ENCODE measurements at regions not wholly inside any gene's neighbourhood (a gene's known extent, or its start where the extent isn't known, plus 50 kb on each side); places are given as distances from the start of the nearest gene placed in this dataset.

DNA sequence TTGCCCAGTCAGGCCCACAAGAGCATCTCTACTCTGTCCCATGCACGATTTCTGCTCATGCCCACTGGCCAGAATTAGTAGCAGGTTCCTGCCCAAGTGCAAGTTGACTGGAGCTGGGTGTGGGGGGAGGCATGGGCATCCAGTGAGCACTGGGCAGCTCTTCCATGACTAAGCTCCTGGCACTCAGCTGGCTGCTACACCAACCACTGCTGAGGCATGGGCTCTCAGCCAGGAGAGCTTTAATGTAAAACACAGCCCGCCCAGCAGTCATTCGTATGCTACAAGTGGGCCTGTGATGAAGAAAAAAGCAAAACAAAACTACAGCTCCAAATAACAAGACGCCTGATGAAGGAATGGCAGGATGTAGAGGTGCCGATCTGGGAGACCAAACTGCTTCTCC is 335.4 kb upstream of the PFKP start:
- H3K4me3 ChIP-seq, result no peak overlapping the region
- no peaks in the 10 kb centered on the region for H3K36me3 ChIP-seq (ENCODE audit: low read depth)
- H3K4me1 ChIP-seq (ENCODE audit: low read depth), result no peaks in the 10 kb centered on the region
- ATAC-seq, result no peak
- intact Hi-C loops (cut with DNase I, micrococcal nuclease), result no loop called here
- no peak for DNase-seq
- TF ChIP-seq, protein P1, sequence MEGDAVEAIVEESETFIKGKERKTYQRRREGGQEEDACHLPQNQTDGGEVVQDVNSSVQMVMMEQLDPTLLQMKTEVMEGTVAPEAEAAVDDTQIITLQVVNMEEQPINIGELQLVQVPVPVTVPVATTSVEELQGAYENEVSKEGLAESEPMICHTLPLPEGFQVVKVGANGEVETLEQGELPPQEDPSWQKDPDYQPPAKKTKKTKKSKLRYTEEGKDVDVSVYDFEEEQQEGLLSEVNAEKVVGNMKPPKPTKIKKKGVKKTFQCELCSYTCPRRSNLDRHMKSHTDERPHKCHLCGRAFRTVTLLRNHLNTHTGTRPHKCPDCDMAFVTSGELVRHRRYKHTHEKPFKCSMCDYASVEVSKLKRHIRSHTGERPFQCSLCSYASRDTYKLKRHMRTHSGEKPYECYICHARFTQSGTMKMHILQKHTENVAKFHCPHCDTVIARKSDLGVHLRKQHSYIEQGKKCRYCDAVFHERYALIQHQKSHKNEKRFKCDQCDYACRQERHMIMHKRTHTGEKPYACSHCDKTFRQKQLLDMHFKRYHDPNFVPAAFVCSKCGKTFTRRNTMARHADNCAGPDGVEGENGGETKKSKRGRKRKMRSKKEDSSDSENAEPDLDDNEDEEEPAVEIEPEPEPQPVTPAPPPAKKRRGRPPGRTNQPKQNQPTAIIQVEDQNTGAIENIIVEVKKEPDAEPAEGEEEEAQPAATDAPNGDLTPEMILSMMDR (IDR thresholded peaks at IDR 0.05), result no peak
- peaks cover 28% of the 10 kb centered on the region for H3K9me3 ChIP-seq

DNA sequence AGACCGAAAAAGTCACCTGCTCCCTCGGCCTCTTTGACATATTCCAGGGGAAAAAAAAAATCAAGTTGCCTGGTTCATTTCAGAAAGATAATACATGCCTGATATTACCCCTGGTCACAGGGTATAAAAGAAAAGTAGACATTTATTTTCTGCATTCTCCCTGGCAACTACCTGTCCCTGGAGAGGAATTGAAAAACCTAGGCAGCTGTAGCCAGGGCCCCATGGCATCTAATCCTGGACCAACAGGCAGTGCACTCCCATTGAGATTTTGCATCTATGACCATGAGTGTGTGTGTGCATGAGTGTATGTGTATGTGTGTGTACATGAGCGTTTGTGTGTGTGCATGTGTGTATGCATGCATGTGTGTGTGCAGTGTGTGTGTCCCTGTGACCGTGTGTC is 338.2 kb upstream of the PFKP start:
- intact Hi-C loops (cut with DNase I, micrococcal nuclease), result no loop called here

DNA sequence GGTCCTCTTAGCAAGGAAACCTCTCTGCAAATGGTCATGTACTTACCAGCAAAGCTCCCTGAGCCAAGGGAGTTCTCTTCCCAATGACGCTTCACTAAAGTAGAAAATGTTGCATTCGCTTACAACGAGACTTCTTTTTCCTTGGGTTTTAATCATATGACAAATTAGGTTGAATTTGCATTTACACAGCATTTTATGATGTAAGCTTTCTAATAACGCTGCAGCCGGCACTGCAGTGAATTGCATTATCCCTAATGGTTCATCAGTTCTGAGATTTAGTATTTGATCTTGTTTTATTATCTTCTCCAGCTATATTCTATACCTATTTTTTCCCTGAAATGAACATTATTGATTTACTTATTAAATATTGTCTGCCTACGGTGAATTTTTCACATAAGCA is 339.3 kb upstream of the PFKP start:
- Histone ChIP-seq H3K9me3 (peaks cover 20% of the 10 kb centered on the region), H3K4me1 (ENCODE audit: low read depth) (no peaks in the 10 kb centered on the region), H3K36me3 (ENCODE audit: low read depth) (no peaks in the 10 kb centered on the region), H3K4me3 (no peak overlapping the region)
- no peak for ATAC-seq
- intact Hi-C loops (cut with DNase I, micrococcal nuclease), result no loop called here
- no peak for DNase-seq
- TF ChIP-seq, protein P1 (IDR thresholded peaks at IDR 0.05), result no peak

More for the DNA sequence above, 338.2 kb upstream of the PFKP start:
- Histone ChIP-seq H3K4me1 (ENCODE audit: low read depth) (no peaks in the 10 kb centered on the region), H3K4me3 (no peak overlapping the region), H3K36me3 (ENCODE audit: low read depth) (no peaks in the 10 kb centered on the region), H3K9me3 (peaks cover 21% of the 10 kb centered on the region)
- ATAC-seq (no peak), DNase-seq (no peak)
- TF ChIP-seq, protein P1 (IDR thresholded peaks at IDR 0.05), result no peak

DNA sequence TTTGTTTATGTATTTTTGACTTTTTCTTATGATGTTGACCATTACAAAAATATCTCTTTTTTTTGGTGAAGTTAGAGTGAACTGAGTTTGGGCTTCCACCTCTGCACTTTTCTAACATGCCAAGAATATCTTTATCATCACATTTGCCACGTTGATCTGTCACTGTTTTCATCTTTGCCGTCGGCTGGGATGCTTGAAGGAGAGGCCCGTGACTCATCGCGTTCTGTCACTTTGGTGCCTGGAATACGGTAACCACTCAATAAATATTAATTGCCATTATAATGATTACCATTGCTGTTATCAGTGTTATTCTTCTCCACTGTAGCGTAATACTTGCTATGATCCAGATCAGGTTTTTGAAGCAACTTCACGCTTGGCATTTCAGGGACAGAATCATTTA is 350.8 kb upstream of the PFKP start:
- no peaks in the 10 kb centered on the region for H3K36me3 ChIP-seq (ENCODE audit: low read depth)
- no peaks in the 10 kb centered on the region for H3K4me1 ChIP-seq (ENCODE audit: low read depth)
- no peak for ATAC-seq
- no peak overlapping the region for H3K4me3 ChIP-seq
- no peak for DNase-seq
- TF ChIP-seq, protein P1 (IDR thresholded peaks at IDR 0.05), result no peak
- intact Hi-C loops (cut with DNase I, micrococcal nuclease), result no loop called here
- peaks cover 39% of the 10 kb centered on the region for H3K9me3 ChIP-seq

DNA sequence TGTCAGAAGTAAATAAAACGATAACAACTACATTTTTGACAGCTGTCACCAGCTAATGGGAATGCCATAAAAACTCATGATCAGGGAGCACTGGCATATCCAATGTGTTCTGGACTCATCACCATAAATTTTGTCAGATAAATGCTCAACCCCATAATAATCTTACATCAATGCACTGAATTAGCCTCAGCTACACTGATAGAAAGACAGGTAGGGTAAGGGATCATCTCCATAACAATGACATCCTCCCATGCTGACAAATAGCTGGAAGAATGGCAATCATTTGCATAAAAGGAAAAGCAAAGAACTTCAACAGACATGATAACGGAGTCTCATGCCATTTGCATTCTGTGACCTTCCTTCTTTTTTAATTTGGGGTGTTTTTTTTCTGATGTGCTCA is 352.8 kb upstream of the PFKP start:
- DNase-seq, result no peak
- Histone ChIP-seq H3K4me3 (no peak overlapping the region), H3K4me1 (ENCODE audit: low read depth) (no peaks in the 10 kb centered on the region), H3K9me3 (peaks cover 51% of the 10 kb centered on the region), H3K36me3 (ENCODE audit: low read depth) (no peaks in the 10 kb centered on the region)
- TF ChIP-seq, protein P1 (IDR thresholded peaks at IDR 0.05), result no peak
- intact Hi-C loops (cut with DNase I, micrococcal nuclease), result no loop called here
- no peak for ATAC-seq

DNA sequence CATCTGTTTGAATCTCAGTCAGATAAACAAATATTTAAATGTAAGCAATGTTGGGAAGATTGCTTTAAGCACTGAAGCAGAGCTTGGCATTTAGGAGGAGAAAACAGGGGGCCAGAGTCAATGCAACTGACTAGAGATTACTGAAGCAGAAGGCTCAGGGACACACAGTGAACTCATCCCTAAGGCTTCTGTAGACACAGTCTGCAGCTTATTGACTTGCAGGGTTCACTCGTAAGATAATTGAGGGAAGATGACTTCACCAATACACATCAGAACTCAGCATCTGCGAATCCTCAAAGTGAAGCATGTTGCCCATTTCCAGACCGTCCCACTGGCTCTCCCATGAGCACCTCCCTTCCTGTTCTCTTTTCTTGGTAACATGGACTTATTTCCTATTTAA is 363.4 kb upstream of the PFKP start:
- H3K9me3 ChIP-seq, result peaks cover 44% of the 10 kb centered on the region
- no peak for ATAC-seq
- H3K4me3 ChIP-seq, result no peak overlapping the region
- H3K4me1 ChIP-seq (ENCODE audit: low read depth), result no peaks in the 10 kb centered on the region
- DNase-seq, result no peak
- no peaks in the 10 kb centered on the region for H3K36me3 ChIP-seq (ENCODE audit: low read depth)
- TF ChIP-seq, protein P1 (IDR thresholded peaks at IDR 0.05), result no peak
- intact Hi-C loops (cut with DNase I, micrococcal nuclease), result no loop called here

All from mucosa of descending colon (tissue), 3 donors.